GM12891 (cell line): ENCODE measurements at regions not wholly inside any gene's neighbourhood (a gene's known extent, or its start where the extent isn't known, plus 50 kb on each side); places are given as distances from the start of the nearest gene placed in this dataset.

Experiments
- POLR2A ChIP-seq: IDR thresholded peaks from 2 replicates; pipeline ENCODE4 v1.6.1; 2011; ENCODE audit warnings: low read depth, low read length, control low read depth
- POLR2AphosphoS5 ChIP-seq: IDR thresholded peaks from 2 replicates; pipeline ENCODE4 v1.6.1; 2011; ENCODE audit warnings: low read depth, low read length, control low read depth
- POU2F2 ChIP-seq: IDR thresholded peaks from 2 replicates; pipeline ENCODE4 v1.6.1; 2011; ENCODE audit warnings: low read depth, mild to moderate bottlenecking, control low read depth, low read length, moderate library complexity
- SPI1 ChIP-seq: IDR thresholded peaks from 2 replicates; pipeline ENCODE4 v1.6.1; 2011; ENCODE audit warnings: low read depth, low read length, control low read depth
- TAF1 ChIP-seq: IDR thresholded peaks from 2 replicates; pipeline ENCODE4 v1.6.1; 2011; ENCODE audit warnings: low read depth, low read length, control low read depth

GRCh38 chr3:69524816-69525215, 138.9 kb upstream of the FRMD4B start:
- no peak for TF ChIP-seq POLR2A
- no peak for TF ChIP-seq POLR2AphosphoS5
- no peak for TF ChIP-seq TAF1
- no peak for TF ChIP-seq POU2F2
- TF ChIP-seq SPI1 = no peak
